H1 (cell line): ENCODE measurements at regions not wholly inside any gene's neighbourhood (a gene's known extent, or its start where the extent isn't known, plus 50 kb on each side); places are given as distances from the start of the nearest gene placed in this dataset.

Source experiments
- CBX5 ChIP-seq: fragments of 300-800, 300-1000 bp; sonication (generic); IDR thresholded peaks from 2 replicates; pipeline ENCODE4 v1.7.1; 2016; ENCODE audit warnings: antibody characterized with exemption, low read length, low read depth
- GTF2F1 ChIP-seq: IDR thresholded peaks from 2 replicates; pipeline ENCODE4 v1.6.1; 2012; ENCODE audit warnings: low read depth, low read length, improper control_type of control experiment, borderline replicate concordance
- MAFK ChIP-seq: IDR thresholded peaks from 2 replicates; pipeline ENCODE4 v1.6.1; 2012; ENCODE audit warnings: low read depth, mild to moderate bottlenecking, improper control_type of control experiment, low read length
- PHF8 ChIP-seq: fragments of 200-600 bp; sonication (generic); conservative IDR thresholded peaks from 2 replicates; pipeline ENCODE4 v1.7.1; 2012; ENCODE audit warnings: low read depth, mild to moderate bottlenecking, inconsistent platforms, low read length, moderate library complexity
- RAD21 ChIP-seq, 2 experiments: IDR thresholded peaks in 1 of 2; conservative IDR thresholded peaks in 1 of 2; 2 replicates each; pipeline ENCODE4 v1.6.1; 2011; ENCODE audit warnings: low read depth in 2 of 2, low read length in 2 of 2, improper control_type of control experiment in 1 of 2, inconsistent platforms in 1 of 2, mild to moderate bottlenecking in 1 of 2, moderate library complexity in 1 of 2
- RNF2 ChIP-seq: fragments of 200-900, 300-1000 bp; sonication (generic); IDR thresholded peaks from 2 replicates; pipeline ENCODE4 v1.7.1; 2016; ENCODE audit warnings: borderline replicate concordance, low read depth, mild to moderate bottlenecking, antibody characterized with exemption, low read length; ENCODE audit not compliant: poor library complexity, severe bottlenecking; ENCODE audit errors: missing control alignments
- YY1 ChIP-seq: IDR thresholded peaks from 2 replicates; pipeline ENCODE4 v1.6.1; 2011; ENCODE audit warnings: low read depth, mild to moderate bottlenecking, low read length

DNA sequence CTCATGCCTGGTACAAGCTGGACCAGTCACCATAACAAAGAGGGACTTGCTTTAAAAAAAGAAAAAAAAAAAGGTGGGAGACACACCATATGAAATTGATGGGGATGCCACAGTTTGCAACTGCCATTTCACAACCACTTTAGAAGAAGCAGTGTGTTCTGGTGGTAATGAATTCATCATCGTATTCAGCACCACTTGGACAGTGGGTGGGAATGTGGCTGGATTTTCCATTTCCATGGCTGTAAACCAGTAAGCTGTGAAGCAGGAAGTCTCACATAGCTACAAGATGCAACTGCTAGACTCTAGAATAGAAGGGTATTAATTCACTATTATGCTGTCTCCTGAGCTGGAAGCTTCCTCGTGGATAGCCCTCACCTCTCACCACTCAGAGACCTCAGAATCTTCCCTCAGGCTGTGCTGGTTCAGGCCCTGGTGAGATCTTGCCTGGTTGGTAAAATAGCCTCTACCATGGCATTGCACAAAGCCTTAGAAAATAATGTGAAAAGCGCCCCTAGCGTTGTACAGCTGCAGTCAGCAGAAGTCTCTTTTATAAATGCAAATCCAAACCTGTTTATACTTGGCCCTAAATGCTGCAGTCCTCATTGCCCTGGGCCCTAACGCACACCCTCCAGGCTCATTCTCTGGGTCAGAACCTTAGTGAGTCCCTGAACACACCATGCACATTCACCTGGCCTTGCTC is 150.7 kb downstream of the KCTD15 start (continued):
- TF ChIP-seq RAD21 (IDR thresholded peaks at IDR 0.05 in 1 of 2, conservative IDR thresholded peaks at IDR 0.05 in 1 of 2; ENCODE audit: low read depth in 2 of 2, low read length in 2 of 2) (peak; percentile 21 to 28; a peak in 2 of 4 replicates), YY1 (no peak), GTF2F1 (no peak), MAFK (no peak), PHF8 (no peak), CBX5 (no peak), RNF2 (no peak)
